DMS153 treated with DMSO at 0.1 percent for 48 hours (cell line): ENCODE measurements at regions not wholly inside any gene's neighbourhood (a gene's known extent, or its start where the extent isn't known, plus 50 kb on each side); places are given as distances from the start of the nearest gene placed in this dataset.

Experiments
- DNase-seq: peaks from one replicate; lab custom pipeline; 2025; ENCODE audit not compliant: unreplicated experiment; lab: John Stamatoyannopoulos, UW

GRCh38 chr1:229817936-229818335 is 191.9 kb downstream of the URB2 start:
- no peak for DNase-seq

GRCh38 chr1:229819091-229819490 is 193.0 kb downstream of the URB2 start:
- no peak for DNase-seq

DNA sequence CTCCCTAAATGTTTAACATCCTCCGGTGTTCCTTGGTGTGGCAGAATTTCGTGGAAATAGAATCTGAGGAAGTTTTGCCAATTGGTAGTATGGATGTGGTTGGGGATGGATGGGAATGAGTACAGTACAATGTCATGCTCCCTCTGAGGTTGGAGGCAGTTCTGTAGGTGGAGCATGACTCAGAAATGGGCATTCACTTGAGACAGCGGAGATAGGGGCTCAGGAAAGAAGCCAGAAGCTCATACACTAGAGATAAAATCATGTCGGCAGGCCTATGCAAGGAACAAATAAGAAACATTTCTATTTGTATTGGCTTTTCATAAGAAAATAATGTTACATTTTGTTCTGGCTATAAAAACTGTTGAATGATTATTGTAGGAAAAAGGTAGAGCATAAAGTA is 196.0 kb downstream of the URB2 start:
- DNase-seq, result no peak

- DNase-seq, result no peak
Observed at GRCh38 chr1:229825042-229825441, 199.0 kb downstream of the URB2 start.

- no peak for DNase-seq
Observed at GRCh38 chr1:229828461-229828860, 202.4 kb downstream of the URB2 start.

- DNase-seq, result no peak
Observed at GRCh38 chr1:229832695-229833094, 206.6 kb downstream of the URB2 start.

GRCh38 chr1:229834230-229834629 is 208.2 kb downstream of the URB2 start:
- DNase-seq, result no peak

DNA sequence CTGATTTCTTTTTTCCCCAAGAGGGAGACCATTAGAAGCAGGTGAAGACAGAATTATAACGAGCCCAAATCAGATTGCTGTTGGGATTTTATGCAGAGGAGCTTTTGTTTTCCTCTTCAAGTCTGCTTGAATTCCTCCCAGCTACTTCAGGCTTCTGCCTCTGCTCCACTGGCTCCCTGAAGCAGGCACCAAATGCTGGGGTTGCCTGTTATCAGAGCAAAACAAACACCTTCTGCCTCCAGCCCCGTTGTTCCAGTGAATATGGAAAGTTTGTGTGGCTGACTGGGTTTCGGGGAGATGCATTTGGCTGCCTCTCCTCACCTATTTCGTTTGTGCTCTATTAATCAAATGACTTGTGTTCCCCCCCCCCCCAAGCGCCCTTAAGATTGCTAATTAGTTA is 209.2 kb downstream of the URB2 start:
- no peak for DNase-seq

- DNase-seq, result no peak
Observed at GRCh38 chr1:229836324-229836723, 210.3 kb downstream of the URB2 start.

- no peak for DNase-seq
Observed at GRCh38 chr1:229838204-229838603, 212.2 kb downstream of the URB2 start.

- no peak for DNase-seq
Observed at GRCh38 chr1:229839800-229840199, 213.8 kb downstream of the URB2 start.

GRCh38 chr1:229841230-229841629 is 215.2 kb downstream of the URB2 start:
- no peak for DNase-seq

DNA sequence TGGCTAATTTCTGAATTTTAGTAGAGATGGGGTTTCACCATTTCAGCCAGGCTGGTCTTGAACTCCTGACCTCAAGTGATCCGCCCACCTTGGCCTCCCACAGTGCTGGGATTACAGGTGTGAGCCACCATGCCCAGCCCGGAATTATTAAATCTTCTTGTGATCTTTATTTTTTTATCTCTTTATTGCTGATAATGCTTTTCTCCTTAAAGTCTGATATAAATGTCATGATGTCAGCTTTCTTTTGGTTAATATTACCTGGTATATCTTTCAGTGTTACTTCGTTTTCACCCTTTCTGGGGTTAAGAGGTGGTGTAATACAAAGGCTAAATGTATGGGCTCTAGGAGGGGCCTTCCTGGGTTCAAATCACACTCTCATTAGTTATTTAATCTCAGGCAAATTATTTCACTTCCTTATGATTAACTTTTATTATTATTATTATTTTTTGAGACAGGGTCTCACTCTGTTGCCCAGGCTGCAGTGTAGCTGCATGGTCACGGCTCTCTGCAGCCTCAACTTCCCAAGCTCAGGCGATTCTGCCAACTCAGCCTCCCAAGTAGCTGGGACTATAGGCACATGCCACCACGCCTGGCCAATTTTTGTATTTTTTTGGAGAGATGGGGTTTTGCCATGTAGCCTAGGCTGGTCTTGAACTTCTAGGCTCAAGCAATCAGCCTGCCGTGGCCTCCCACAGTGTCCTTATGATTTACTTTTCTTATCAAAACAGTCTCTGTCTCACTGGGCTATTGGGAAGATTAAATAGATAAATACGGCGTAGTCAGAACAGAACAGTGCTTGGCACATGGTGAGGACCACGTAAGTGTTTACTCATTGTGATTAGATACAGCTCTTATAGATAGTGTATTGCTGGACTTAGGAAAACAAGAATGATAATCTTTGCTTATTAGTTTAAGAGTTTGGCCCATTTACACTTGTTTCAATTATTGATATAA is 216.5 kb downstream of the URB2 start:
- peak; percentile 34 for DNase-seq

DNA sequence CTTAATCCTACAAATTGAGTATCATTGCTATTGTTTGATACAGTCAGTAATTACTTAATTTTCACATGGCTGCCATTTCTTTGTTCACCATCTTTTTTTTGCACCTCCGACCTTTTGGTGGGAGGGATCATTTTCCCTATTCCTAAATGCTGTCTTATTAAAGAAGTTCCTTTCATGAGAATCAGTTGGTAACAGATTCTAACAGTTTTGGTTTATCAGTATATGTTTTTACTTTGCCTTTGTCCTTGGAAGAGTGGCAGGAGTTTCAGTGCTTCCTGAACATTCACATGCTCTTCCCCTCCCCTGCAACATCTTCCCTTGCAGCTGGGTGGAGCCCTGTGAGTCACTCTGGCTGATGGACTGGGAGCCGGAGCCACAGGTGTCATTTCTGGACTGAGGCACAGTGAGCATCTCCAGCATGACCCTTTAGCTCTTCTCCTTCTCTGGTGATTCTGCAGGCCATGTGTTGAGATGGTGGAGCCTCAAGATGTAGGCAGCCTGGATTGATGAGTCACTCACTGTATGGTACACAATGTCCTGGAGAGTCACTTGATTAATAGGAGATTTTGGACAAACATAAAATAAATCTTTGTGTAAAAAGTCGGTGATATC is 217.7 kb downstream of the URB2 start:
- peak; percentile 82 for DNase-seq

DNA sequence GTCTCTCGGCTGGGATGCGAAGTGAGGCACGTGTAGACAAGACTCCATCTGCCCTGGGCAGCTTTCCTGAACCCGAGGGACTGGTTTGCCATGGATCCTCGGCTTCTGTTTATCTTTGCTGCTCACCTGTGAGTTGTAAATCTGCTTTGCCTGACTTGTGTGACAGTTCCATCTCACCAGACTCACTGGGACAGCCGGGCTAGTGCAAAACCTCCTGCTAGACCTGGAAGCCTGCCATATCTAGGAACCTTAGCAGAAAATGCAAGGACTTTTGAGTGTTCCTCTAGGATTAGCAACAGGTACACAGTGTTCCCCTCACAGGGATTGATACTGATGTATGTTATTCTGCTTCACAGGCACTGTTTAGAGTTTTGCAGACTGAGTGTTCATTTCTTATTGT is 218.6 kb downstream of the URB2 start:
- peak; percentile 90 for DNase-seq

- DNase-seq, result no peak
Observed at GRCh38 chr1:229845410-229846138, 219.5 kb downstream of the URB2 start.

- no peak for DNase-seq
Observed at GRCh38 chr1:229846351-229846750, 220.3 kb downstream of the URB2 start.

DNA sequence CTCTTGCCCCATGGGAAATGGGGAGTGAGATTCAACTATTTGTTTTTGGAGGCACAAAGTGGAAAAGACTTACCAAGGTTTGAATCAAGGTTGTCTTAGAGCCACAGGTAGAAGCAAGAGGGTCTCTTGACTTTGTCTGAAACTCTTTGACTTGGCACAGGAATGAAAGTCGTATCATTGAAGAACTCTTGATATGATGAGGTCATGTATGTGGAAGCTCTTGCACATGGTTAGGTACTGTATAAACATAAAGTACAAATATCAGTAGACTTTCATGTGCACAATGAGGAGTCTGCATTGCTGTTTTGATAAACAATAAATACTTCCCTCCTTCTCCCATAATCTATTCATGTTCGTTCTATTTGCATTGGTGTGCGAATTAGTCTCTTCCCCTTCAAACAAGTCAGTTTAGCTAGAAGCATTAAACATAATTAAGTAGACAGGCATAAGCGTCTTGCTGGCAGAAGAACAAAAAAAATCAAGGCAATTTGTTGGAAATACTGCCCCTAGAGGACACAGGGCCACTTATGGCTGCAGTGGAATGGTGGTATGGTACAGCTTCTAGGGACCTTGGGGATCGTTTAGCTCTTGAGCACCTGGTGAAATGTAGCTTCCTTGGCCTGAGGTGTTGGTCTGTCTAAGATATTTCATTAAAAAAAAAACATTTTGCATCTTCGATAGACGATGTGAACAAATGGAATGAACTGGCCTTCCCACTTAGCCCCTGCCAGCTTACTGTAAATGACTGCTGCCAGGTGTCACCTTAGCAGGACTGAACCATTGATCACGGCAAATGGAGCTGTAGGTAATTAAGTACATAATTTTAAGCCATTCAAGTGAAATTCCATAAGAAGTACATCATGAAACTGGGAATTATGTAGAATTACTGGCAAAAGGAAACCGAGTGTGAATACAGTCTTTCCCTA is 218.0 kb upstream of the GALNT2 start:
- peak; percentile 47 for DNase-seq

DNA sequence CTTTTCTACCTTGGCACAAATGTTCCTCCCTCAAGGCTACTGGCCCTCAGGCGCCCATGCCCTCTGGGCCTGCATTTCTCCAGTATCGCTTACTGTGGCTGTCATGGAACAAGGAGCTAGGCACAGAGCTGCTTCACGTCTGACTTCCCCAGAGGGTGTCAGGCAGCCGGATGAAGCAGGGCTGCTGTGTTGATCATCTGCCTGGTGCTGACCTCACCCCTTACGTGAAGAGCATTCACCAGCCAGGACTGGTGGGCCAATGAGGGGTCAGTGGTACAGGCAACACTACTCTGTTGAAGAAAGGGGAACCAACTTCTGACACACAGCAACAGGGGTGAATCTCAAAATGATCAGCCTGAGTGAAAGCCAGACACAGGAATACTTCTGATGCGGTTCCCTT is 215.5 kb upstream of the GALNT2 start:
- DNase-seq, result no peak

DNA sequence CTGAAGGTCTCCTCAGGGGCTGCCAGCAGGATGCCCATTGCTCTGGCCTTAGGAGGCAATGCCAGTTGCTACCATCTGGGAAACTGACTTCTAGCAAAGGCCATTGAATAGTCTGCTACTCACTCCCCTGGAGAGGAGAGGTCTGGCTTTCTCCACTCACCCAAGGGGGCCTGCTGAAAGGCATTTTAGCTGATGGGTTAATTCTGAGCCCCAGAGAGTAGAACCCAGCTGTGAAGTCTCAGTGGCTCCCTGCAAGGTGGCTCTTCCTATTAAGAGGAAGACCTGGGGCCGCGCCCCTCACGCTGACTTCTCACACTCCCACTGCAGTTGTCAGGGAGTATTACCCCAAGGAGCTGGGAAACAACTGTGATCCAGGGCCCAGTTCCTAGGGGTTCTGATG is 213.3 kb upstream of the GALNT2 start:
- DNase-seq, result no peak

DNA sequence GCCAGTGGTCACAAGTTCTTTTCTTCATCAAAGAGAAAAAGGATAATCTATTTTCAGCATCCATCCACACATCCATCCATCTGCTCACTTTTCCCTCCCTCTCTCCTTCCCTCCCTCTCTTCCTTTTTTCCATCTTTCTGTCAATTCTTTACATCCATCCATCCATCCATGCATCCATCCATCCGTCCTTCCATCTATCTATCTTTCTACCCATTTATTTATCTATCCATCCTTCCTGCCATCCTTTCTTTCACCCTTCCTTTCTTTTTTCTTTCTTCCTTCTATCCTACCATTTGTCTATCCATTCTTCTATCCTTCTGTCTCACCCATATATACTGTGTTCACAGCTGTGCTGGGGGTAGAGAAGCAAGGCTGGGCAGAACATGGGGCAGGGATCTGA is 212.4 kb upstream of the GALNT2 start:
- no peak for DNase-seq
